ENCODE measurements at regions not wholly inside any gene's neighbourhood (a gene's known extent, or its start where the extent isn't known, plus 50 kb on each side); places are given as distances from the start of the nearest gene placed in this dataset.
"Not testable (repeated sequence)": the region's sequence is repeated elsewhere in the genome, so short reads cannot be mapped to it uniquely, and the experiment has no call there.

GRCh38 chr7:43058271-43059066, 54.0 kb upstream of the HECW1 start:
- H3K9ac ChIP-seq (ENCODE audit: extremely low read depth, low read length, poor library complexity, severe bottlenecking): no peak overlapping the region
- 92 to 100% methylated on average over 4 to 5 of the region's 5 CpGs for WGBS, 2 experiments (ENCODE audit: insufficient coverage in 1 of 2, insufficient read length in 1 of 2)
- Mint-ChIP-seq H3K36me3 (ENCODE audit: low read depth) (peaks cover 7% of the 10 kb centered on the region), H3K9me3 (peaks cover 20% of the 10 kb centered on the region), H3K4me1 (peaks cover 14% of the 10 kb centered on the region), H3K27me3 (ENCODE audit: insufficient read depth) (no peaks in the 10 kb centered on the region), H3K27ac (no peak overlapping the region), H3K4me3 (peak overlapping the region; percentile 53)
- H3K9me3 ChIP-seq (ENCODE audit: control insufficient read depth, low read length): peaks cover 12% of the 10 kb centered on the region
- TF ChIP-seq CTCF (conservative IDR thresholded peaks at IDR 0.05): no peak
- peaks cover 8% of the 10 kb centered on the region for H3K4me1 ChIP-seq (ENCODE audit: control insufficient read depth, insufficient read depth, low read length)
- H3K4me3 ChIP-seq (ENCODE audit: low read length): peak overlapping the region; percentile 61
- no peak overlapping the region for H3K27ac ChIP-seq (ENCODE audit: low read depth, low read length)
- no peak for DNase-seq
- H3K27me3 ChIP-seq (ENCODE audit: control insufficient read depth, insufficient read depth, low read length, poor library complexity, severe bottlenecking): no peaks in the 10 kb centered on the region
- no peaks in the 10 kb centered on the region for H3K36me3 ChIP-seq (ENCODE audit: control insufficient read depth, insufficient read depth, low read length)

- not testable (repeated sequence) for H3K4me1 Mint-ChIP-seq; H3K9ac ChIP-seq (ENCODE audit: extremely low read depth, low read length, poor library complexity, severe bottlenecking); H3K4me1 ChIP-seq (ENCODE audit: control insufficient read depth, insufficient read depth, low read length); H3K27ac ChIP-seq (ENCODE audit: low read depth, low read length); H3K36me3 ChIP-seq (ENCODE audit: control insufficient read depth, insufficient read depth, low read length); H3K27me3 ChIP-seq (ENCODE audit: control insufficient read depth, insufficient read depth, low read length, poor library complexity, severe bottlenecking); DNase-seq; H3K36me3 Mint-ChIP-seq (ENCODE audit: low read depth); H3K27me3 Mint-ChIP-seq (ENCODE audit: insufficient read depth)
- Histone ChIP-seq H3K9me3 (ENCODE audit: control insufficient read depth, low read length) (peaks cover 12% of the 10 kb centered on the region), H3K4me3 (ENCODE audit: low read length) (peak overlapping the region; percentile 61)
- WGBS, 2 experiments (ENCODE audit: insufficient coverage in 1 of 2, insufficient read length in 1 of 2): 78 to 87% methylated on average over 14 to 27 of the region's 33 CpGs
- Mint-ChIP-seq H3K4me3 (peak overlapping the region; percentile 53), H3K27ac (peak overlapping the region; percentile 92), H3K9me3 (peaks cover 21% of the 10 kb centered on the region)
These were observed 53.3 kb upstream of the HECW1 start for GRCh38 chr7:43059067-43059600.

All from endodermal cell (in vitro differentiated cells).